Fibroblast of lung (primary cell): ENCODE measurements at regions not wholly inside any gene's neighbourhood (a gene's known extent, or its start where the extent isn't known, plus 50 kb on each side); places are given as distances from the start of the nearest gene placed in this dataset.

Source experiments
- DNase-seq, 2 donors: peaks; one replicate each; pipeline versions ENCODE4 v3.0.0 to v3.0.0-alpha.2; 2010; ENCODE audit warnings: low read depth in 2 of 2
- H2AFZ ChIP-seq: 2 replicates; pipeline ENCODE4 v1.5.1; 2012; ENCODE audit warnings: low read length, control low read depth, inconsistent platforms
- H3K27ac ChIP-seq: 2 replicates; pipeline ENCODE4 v1.5.1; 2011; ENCODE audit warnings: low read length, control low read depth; ENCODE audit not compliant: insufficient read depth
- H3K27me3 ChIP-seq: 2 replicates; pipeline ENCODE4 v1.5.1; 2011; ENCODE audit warnings: mild to moderate bottlenecking, low read length; ENCODE audit not compliant: control insufficient read depth, insufficient read depth
- H3K36me3 ChIP-seq: 2 replicates; pipeline ENCODE4 v1.5.1; 2011; ENCODE audit warnings: low read length; ENCODE audit not compliant: control insufficient read depth, insufficient read depth
- H3K4me1 ChIP-seq: 2 replicates; pipeline ENCODE4 v1.5.1; 2011; ENCODE audit warnings: low read length; ENCODE audit not compliant: control insufficient read depth, insufficient read depth; ENCODE audit errors: extremely low read depth
- H3K4me2 ChIP-seq: 2 replicates; pipeline ENCODE4 v1.5.1; 2011; ENCODE audit warnings: low read length, control low read depth; ENCODE audit not compliant: insufficient read depth; ENCODE audit errors: extremely low read depth
- H3K4me3 ChIP-seq, 4 experiments: fragments of 200-600 bp in 1 of 4; sonication (generic) in 1 of 4; replicated peaks in 1 of 4; 2 replicates each; pipeline ENCODE4 v1.5.1; 2011 to 2016; ENCODE audit warnings: low read length in 4 of 4, low read depth in 3 of 4, mild to moderate bottlenecking in 3 of 4, control low read depth in 2 of 4, inconsistent platforms in 1 of 4, mixed read lengths in 1 of 4; ENCODE audit not compliant: insufficient read depth in 1 of 4; ENCODE audit errors: control extremely low read depth in 1 of 4
- H3K79me2 ChIP-seq: 2 replicates; pipeline ENCODE4 v1.5.1; 2012; ENCODE audit warnings: mild to moderate bottlenecking, low read length, inconsistent platforms; ENCODE audit not compliant: control insufficient read depth, insufficient read depth
- H3K9ac ChIP-seq: 2 replicates; pipeline ENCODE4 v1.5.1; 2011; ENCODE audit warnings: mild to moderate bottlenecking, low read length, control low read depth; ENCODE audit not compliant: insufficient read depth
- H3K9me3 ChIP-seq: 2 replicates; pipeline ENCODE4 v1.5.1; 2012; ENCODE audit warnings: low read depth, low read length; ENCODE audit not compliant: control insufficient read depth, insufficient read depth
- H4K20me1 ChIP-seq: 2 replicates; pipeline ENCODE4 v1.5.1; 2011; ENCODE audit warnings: low read length; ENCODE audit not compliant: control insufficient read depth, insufficient read depth; ENCODE audit errors: extremely low read depth
- CTCF ChIP-seq, 2 donors: IDR thresholded peaks in 1 of 2; conservative IDR thresholded peaks in 1 of 2; 1 replicate in 1 of 2; 2 replicates in 1 of 2; pipeline ENCODE4 v1.5.1; 2011 to 2012; ENCODE audit warnings: low read length in 2 of 2, control low read depth in 1 of 2, inconsistent platforms in 1 of 2, low read depth in 1 of 2, mild to moderate bottlenecking in 1 of 2
- EZH2 ChIP-seq: IDR thresholded peaks from 2 replicates; pipeline ENCODE4 v1.5.1; 2012; ENCODE audit warnings: low read length, control low read depth, mild to moderate bottlenecking; ENCODE audit errors: missing control alignments

- H4K20me1 ChIP-seq = no peaks in the 10 kb centered on the region
- no peaks in the 10 kb centered on the region for H3K36me3 ChIP-seq
- H3K4me3 ChIP-seq = no peak overlapping the region
- H3K79me2 ChIP-seq = no peaks in the 10 kb centered on the region
- no peak for DNase-seq
- no peaks in the 10 kb centered on the region for H3K4me1 ChIP-seq
- H3K9ac ChIP-seq = no peak overlapping the region
- TF ChIP-seq CTCF (conservative IDR thresholded peaks at IDR 0.05 in 1 of 2, IDR thresholded peaks at IDR 0.05 in 1 of 2; ENCODE audit: low read depth in 1 of 2, low read length in 2 of 2) = no peak
- TF ChIP-seq EZH2 = no peak
- no peaks in the 10 kb centered on the region for H3K9me3 ChIP-seq
- H3K27ac ChIP-seq = no peak overlapping the region
- H3K27me3 ChIP-seq = no peaks in the 10 kb centered on the region
- no peak overlapping the region for H3K4me2 ChIP-seq
- no peak overlapping the region for H2AFZ ChIP-seq
These were observed 156.3 kb upstream of the TSHZ3 start for GRCh38 chr19:31505596-31505910.

- H3K27ac ChIP-seq = no peak overlapping the region
- H3K9ac ChIP-seq = no peak overlapping the region
- H3K27me3 ChIP-seq = no peaks in the 10 kb centered on the region
- H4K20me1 ChIP-seq = no peaks in the 10 kb centered on the region
- no peak for TF ChIP-seq CTCF (conservative IDR thresholded peaks at IDR 0.05 in 1 of 2, IDR thresholded peaks at IDR 0.05 in 1 of 2; ENCODE audit: low read depth in 1 of 2, low read length in 2 of 2)
- no peak for TF ChIP-seq EZH2
- no peaks in the 10 kb centered on the region for H3K9me3 ChIP-seq
- no peak overlapping the region for H3K4me3 ChIP-seq
- H3K4me1 ChIP-seq = no peaks in the 10 kb centered on the region
- no peaks in the 10 kb centered on the region for H3K79me2 ChIP-seq
- H2AFZ ChIP-seq = no peak overlapping the region
- no peak for DNase-seq
- H3K36me3 ChIP-seq = no peaks in the 10 kb centered on the region
- no peak overlapping the region for H3K4me2 ChIP-seq
These were observed 156.9 kb upstream of the TSHZ3 start for GRCh38 chr19:31506102-31506501.

- Histone ChIP-seq H3K27me3 (no peaks in the 10 kb centered on the region), H3K4me2 (no peak overlapping the region), H3K4me1 (no peaks in the 10 kb centered on the region), H3K27ac (no peak overlapping the region), H4K20me1 (no peaks in the 10 kb centered on the region), H3K9me3 (no peaks in the 10 kb centered on the region), H3K9ac (no peak overlapping the region), H2AFZ (no peak overlapping the region), H3K36me3 (no peaks in the 10 kb centered on the region), H3K79me2 (no peaks in the 10 kb centered on the region), H3K4me3 (no peak overlapping the region)
- TF ChIP-seq EZH2 (no peak), CTCF (conservative IDR thresholded peaks at IDR 0.05 in 1 of 2, IDR thresholded peaks at IDR 0.05 in 1 of 2; ENCODE audit: low read depth in 1 of 2, low read length in 2 of 2) (no peak)
- DNase-seq = no peak
These were observed 161.4 kb upstream of the TSHZ3 start for GRCh38 chr19:31510635-31511034.
